CD4-positive, alpha-beta T cell (primary cell): ENCODE measurements at regions not wholly inside any gene's neighbourhood (a gene's known extent, or its start where the extent isn't known, plus 50 kb on each side); places are given as distances from the start of the nearest gene placed in this dataset.

Source experiments
- ATAC-seq: fragments of 200-7000 bp; cut with Tn5 transposase; one replicate; pipeline ENCODE4 v1.10.0; 2022; ENCODE audit warnings: mild to moderate bottlenecking; ENCODE audit not compliant: poor library complexity
- CTCF ChIA-PET: fragments of 350-600 bp; sonication (Branson Sonifier 250); formaldehyde crosslinking; loops from one replicate; lab custom pipeline; 2021; ENCODE audit warnings: antibody characterized with exemption, inconsistent platforms; lab: Charles Lee
- POLR2A ChIA-PET: fragments of 350-600 bp; sonication (Branson Sonifier 250); formaldehyde crosslinking; loops from one replicate; lab custom pipeline; 2021; ENCODE audit warnings: antibody characterized with exemption, inconsistent platforms; lab: Charles Lee
- DNase-seq, 14 experiments: peaks; one replicate each; pipeline ENCODE4 v3.0.0-alpha.2; 2013 to 2020; ENCODE audit warnings: mixed read lengths in 2 of 14
- H3K27ac ChIP-seq, 2 donors: one replicate each; pipeline versions ENCODE4 v1.5.1 to v1.7.0; 2013; ENCODE audit warnings: low read length in 2 of 2, low read depth in 1 of 2, mild to moderate bottlenecking in 1 of 2
- H3K27me3 ChIP-seq, 2 experiments: 1 replicate in 1 of 2; 2 replicates in 1 of 2; pipeline versions ENCODE4 v1.6.1 to v1.7.0; 2013; ENCODE audit warnings: low read length in 2 of 2, control low read depth in 1 of 2, mild to moderate bottlenecking in 1 of 2, moderate library complexity in 1 of 2; ENCODE audit not compliant: insufficient read depth in 2 of 2, control insufficient read depth in 1 of 2
- H3K36me3 ChIP-seq: one replicate; pipeline ENCODE4 v1.6.1; 2013; ENCODE audit warnings: low read length, control low read depth; ENCODE audit not compliant: insufficient read depth
- H3K4me1 ChIP-seq: one replicate; pipeline ENCODE4 v1.6.1; 2013; ENCODE audit warnings: low read length, control low read depth; ENCODE audit not compliant: insufficient read depth
- H3K4me3 ChIP-seq: one replicate; pipeline ENCODE4 v1.5.1; 2013; ENCODE audit warnings: mild to moderate bottlenecking, low read length, moderate library complexity
- H3K9me3 ChIP-seq, 2 experiments: 1 replicate in 1 of 2; 2 replicates in 1 of 2; pipeline versions ENCODE4 v1.6.1 to v1.7.0; 2013; ENCODE audit warnings: low read length in 2 of 2, mild to moderate bottlenecking in 2 of 2, control low read depth in 1 of 2, moderate library complexity in 1 of 2; ENCODE audit not compliant: control insufficient read depth in 1 of 2, insufficient read depth in 1 of 2
- H3K27ac Mint-ChIP-seq: one replicate; pipeline ENCODE4 v1.8.0; 2020; ENCODE audit warnings: mixed read lengths
- H3K27me3 Mint-ChIP-seq: one replicate; pipeline ENCODE4 v1.8.0; 2021; ENCODE audit warnings: mixed read lengths
- H3K36me3 Mint-ChIP-seq: one replicate; pipeline ENCODE4 v1.8.0; 2021; ENCODE audit warnings: low read depth, mixed read lengths
- H3K4me1 Mint-ChIP-seq: one replicate; pipeline ENCODE4 v1.8.0; 2021; ENCODE audit warnings: low read depth, mixed read lengths
- H3K4me3 Mint-ChIP-seq: one replicate; pipeline ENCODE4 v1.8.0; 2020; ENCODE audit warnings: mild to moderate bottlenecking, mixed read lengths
- H3K9me3 Mint-ChIP-seq: one replicate; pipeline ENCODE4 v1.8.0; 2020; ENCODE audit warnings: mixed read lengths
- intact Hi-C, 2 experiments: fragments of 100-400 bp; cut with DNase I in 1 of 2; cut with micrococcal nuclease in 1 of 2; formaldehyde crosslinking; loops; one replicate each; pipeline versions ENCODE4 v1.15.1 to v1.9.0; 2023 to 2025; cut with DNase I, micrococcal nuclease
- TF ChIP-seq, protein P1 (sequence below): fragments of 200-600 bp; IDR thresholded peaks from one replicate; pipeline ENCODE4 v1.8.0; 2022; ENCODE audit warnings: antibody characterized with exemption, mild to moderate bottlenecking

DNA sequence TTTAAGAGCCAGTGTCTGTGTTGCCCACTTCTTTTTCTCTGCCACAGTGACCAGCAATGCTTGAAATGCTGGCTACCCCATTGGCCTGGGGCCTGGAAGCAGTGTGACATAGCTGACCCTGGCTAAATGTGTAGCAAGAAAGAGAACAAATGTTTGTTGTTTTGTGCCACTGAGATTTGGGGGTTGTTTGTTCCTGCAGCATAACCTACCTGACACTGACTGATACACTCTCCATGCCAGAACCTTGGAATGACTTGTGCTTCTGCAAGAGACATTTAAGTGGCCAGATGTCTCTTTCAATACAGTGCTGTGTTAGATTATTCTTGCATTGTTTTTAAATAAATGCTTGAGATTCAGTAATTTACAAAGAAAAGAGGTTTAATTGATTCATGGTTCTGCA lies 411.5 kb downstream of the TYW1 start:
- ATAC-seq, result no peak
- Histone ChIP-seq H3K27me3 (no peaks in the 10 kb centered on the region), H3K4me3 (no peak overlapping the region), H3K36me3 (no peaks in the 10 kb centered on the region), H3K4me1 (no peaks in the 10 kb centered on the region), H3K9me3 (no peaks in the 10 kb centered on the region), H3K27ac (no peak overlapping the region)
- Mint-ChIP-seq H3K9me3 (peaks cover 5% of the 10 kb centered on the region), H3K27me3 (peaks cover 11% of the 10 kb centered on the region), H3K36me3 (no peaks in the 10 kb centered on the region), H3K4me3 (no peak overlapping the region), H3K4me1 (no peaks in the 10 kb centered on the region), H3K27ac (no peak overlapping the region)
- ChIA-PET POLR2A (no interaction called here), CTCF (no interaction called here)
- no peak for DNase-seq
- intact Hi-C loops, result no loop called here
- TF ChIP-seq, protein P1, sequence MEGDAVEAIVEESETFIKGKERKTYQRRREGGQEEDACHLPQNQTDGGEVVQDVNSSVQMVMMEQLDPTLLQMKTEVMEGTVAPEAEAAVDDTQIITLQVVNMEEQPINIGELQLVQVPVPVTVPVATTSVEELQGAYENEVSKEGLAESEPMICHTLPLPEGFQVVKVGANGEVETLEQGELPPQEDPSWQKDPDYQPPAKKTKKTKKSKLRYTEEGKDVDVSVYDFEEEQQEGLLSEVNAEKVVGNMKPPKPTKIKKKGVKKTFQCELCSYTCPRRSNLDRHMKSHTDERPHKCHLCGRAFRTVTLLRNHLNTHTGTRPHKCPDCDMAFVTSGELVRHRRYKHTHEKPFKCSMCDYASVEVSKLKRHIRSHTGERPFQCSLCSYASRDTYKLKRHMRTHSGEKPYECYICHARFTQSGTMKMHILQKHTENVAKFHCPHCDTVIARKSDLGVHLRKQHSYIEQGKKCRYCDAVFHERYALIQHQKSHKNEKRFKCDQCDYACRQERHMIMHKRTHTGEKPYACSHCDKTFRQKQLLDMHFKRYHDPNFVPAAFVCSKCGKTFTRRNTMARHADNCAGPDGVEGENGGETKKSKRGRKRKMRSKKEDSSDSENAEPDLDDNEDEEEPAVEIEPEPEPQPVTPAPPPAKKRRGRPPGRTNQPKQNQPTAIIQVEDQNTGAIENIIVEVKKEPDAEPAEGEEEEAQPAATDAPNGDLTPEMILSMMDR, result no peak

DNA sequence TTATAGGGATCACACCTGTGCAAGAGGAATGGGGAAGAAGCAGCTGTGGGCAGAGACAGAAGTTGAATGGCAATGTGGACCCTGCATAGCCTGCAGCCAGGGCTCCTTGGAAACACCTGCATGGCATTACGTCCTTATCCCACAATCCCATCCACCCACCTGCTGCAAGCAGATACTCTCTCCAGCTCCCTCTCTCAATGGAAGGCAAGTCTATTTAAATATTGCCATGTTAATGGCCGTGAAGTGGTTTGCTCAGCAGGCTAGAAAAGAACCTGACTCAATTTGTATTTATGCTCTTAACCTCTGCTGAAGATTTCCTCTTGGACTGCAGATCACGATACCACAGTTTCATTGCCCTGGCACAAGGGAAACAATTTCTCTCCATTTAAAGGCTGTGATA lies 417.0 kb downstream of the TYW1 start:
- H3K27me3 ChIP-seq, result no peaks in the 10 kb centered on the region
- intact Hi-C loops, result no loop called here
- ChIA-PET POLR2A (no interaction called here), CTCF (no interaction called here)
- Mint-ChIP-seq H3K27me3 (peaks cover 18% of the 10 kb centered on the region), H3K36me3 (no peaks in the 10 kb centered on the region), H3K9me3 (peaks cover 6% of the 10 kb centered on the region), H3K4me1 (no peaks in the 10 kb centered on the region), H3K27ac (no peak overlapping the region), H3K4me3 (no peak overlapping the region)
- H3K4me1 ChIP-seq, result no peaks in the 10 kb centered on the region
- no peaks in the 10 kb centered on the region for H3K36me3 ChIP-seq
- H3K9me3 ChIP-seq, result peaks cover 9 to 11% of the 10 kb centered on the region in 2 experiments
- DNase-seq, result no peak
- TF ChIP-seq, protein P1, result no peak
- H3K4me3 ChIP-seq, result no peak overlapping the region
- H3K27ac ChIP-seq, result no peak overlapping the region
- no peak for ATAC-seq

DNA sequence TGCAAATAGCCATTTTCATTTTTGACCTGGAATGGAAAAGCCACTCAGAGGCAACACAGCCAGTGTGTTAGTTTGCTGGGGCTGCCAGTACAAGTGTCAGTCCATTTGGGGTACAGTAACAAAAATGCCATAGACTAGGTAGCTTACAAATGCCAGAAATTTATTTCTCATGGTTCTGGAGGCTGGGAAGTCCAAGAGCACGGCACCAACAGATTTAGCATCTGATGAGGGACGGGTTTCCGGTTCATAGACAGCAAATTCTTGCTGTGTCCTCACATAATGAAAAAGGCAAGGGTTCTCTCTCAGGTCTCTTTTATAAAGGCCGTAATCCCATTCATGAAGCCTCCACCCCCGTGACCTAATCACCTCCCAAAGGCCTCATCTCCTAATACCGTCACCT lies 418.2 kb downstream of the TYW1 start:
- Histone ChIP-seq H3K4me3 (no peak overlapping the region), H3K27me3 (no peaks in the 10 kb centered on the region), H3K27ac (no peak overlapping the region), H3K4me1 (no peaks in the 10 kb centered on the region), H3K9me3 (peaks cover 9 to 11% of the 10 kb centered on the region in 2 experiments), H3K36me3 (no peaks in the 10 kb centered on the region)
- ATAC-seq, result no peak
- TF ChIP-seq, protein P1, result no peak
- H3K4me3 Mint-ChIP-seq, result no peak overlapping the region
- intact Hi-C loops, result no loop called here
- ChIA-PET CTCF (no interaction called here), POLR2A (no interaction called here)
- H3K27ac Mint-ChIP-seq, result no peak overlapping the region
- no peaks in the 10 kb centered on the region for H3K36me3 Mint-ChIP-seq
- no peaks in the 10 kb centered on the region for H3K4me1 Mint-ChIP-seq
- H3K9me3 Mint-ChIP-seq, result peaks cover 6% of the 10 kb centered on the region
- DNase-seq, result no peak
- peaks cover 18% of the 10 kb centered on the region for H3K27me3 Mint-ChIP-seq
